ENCODE measurements at regions not wholly inside any gene's neighbourhood (a gene's known extent, or its start where the extent isn't known, plus 50 kb on each side); places are given as distances from the start of the nearest gene placed in this dataset.

GRCh38 chr3:6522191-6522590, 338.7 kb upstream of the GRM7 start:
- TF ChIP-seq ZBTB7A (CRISPR knock-in tag; IDR thresholded peaks at IDR 0.05) = no peak
- TF ChIP-seq MXD3 (CRISPR knock-in tag; IDR thresholded peaks at IDR 0.05) = no peak
- TF ChIP-seq, protein P1, sequence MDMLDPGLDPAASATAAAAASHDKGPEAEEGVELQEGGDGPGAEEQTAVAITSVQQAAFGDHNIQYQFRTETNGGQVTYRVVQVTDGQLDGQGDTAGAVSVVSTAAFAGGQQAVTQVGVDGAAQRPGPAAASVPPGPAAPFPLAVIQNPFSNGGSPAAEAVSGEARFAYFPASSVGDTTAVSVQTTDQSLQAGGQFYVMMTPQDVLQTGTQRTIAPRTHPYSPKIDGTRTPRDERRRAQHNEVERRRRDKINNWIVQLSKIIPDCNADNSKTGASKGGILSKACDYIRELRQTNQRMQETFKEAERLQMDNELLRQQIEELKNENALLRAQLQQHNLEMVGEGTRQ (IDR thresholded peaks at IDR 0.05; ENCODE audit: low read depth, low read length) = no peak
- TF ChIP-seq, protein P1 (CRISPR knock-in tag; IDR thresholded peaks at IDR 0.05; ENCODE audit: borderline replicate concordance) = no peak
- TF ChIP-seq, protein P2, sequence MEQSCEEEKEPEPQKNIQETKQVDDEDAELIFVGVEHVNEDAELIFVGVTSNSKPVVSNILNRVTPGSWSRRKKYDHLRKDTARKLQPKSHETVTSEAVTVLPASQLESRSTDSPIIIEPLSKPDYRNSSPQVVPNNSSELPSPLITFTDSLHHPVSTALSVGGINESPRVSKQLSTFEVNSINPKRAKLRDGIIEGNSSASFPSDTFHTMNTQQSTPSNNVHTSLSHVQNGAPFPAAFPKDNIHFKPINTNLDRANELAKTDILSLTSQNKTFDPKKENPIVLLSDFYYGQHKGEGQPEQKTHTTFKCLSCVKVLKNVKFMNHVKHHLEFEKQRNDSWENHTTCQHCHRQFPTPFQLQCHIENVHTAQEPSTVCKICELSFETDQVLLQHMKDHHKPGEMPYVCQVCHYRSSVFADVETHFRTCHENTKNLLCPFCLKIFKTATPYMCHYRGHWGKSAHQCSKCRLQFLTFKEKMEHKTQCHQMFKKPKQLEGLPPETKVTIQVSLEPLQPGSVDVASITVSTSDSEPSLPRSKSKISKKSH (CRISPR knock-in tag; IDR thresholded peaks at IDR 0.05; ENCODE audit: borderline replicate concordance) = no peak
- no peak for TF ChIP-seq CTCF (CRISPR knock-in tag; IDR thresholded peaks at IDR 0.05)
- no peak for TF ChIP-seq POGK (CRISPR knock-in tag; conservative IDR thresholded peaks at IDR 0.05)
- TF ChIP-seq EZH2 (conservative IDR thresholded peaks at IDR 0.05; ENCODE audit: low read depth, low read length) = no peak
- TF ChIP-seq MTF1 (CRISPR knock-in tag; IDR thresholded peaks at IDR 0.05) = no peak
- TF ChIP-seq PCBP1 (IDR thresholded peaks at IDR 0.05; ENCODE audit: borderline replicate concordance, low read depth, low read length) = no peak
